CD14-positive monocyte (primary cell): ENCODE measurements at regions not wholly inside any gene's neighbourhood (a gene's known extent, or its start where the extent isn't known, plus 50 kb on each side); places are given as distances from the start of the nearest gene placed in this dataset.

Experiments used
- DNase-seq, 3 donors: peaks; one replicate each; pipeline ENCODE4 v3.0.0-alpha.2; 2011 to 2022
- H2AFZ ChIP-seq: 2 replicates; pipeline ENCODE4 v1.6.0; 2012; ENCODE audit warnings: mild to moderate bottlenecking, low read depth, low read length, inconsistent platforms; ENCODE audit not compliant: insufficient read depth, poor library complexity, severe bottlenecking
- H3K27ac ChIP-seq, 2 donors: 1 replicate in 1 of 2; 2 replicates in 1 of 2; pipeline ENCODE4 v1.5.1; 2012 to 2013; ENCODE audit warnings: low read length in 2 of 2, control low read depth in 1 of 2, inconsistent platforms in 1 of 2, low read depth in 1 of 2, mild to moderate bottlenecking in 1 of 2
- H3K27me3 ChIP-seq, 2 donors: one replicate each; pipeline versions ENCODE4 v1.6.0 to v1.6.1; 2011 to 2013; ENCODE audit warnings: low read length in 2 of 2; ENCODE audit not compliant: control insufficient read depth in 2 of 2, insufficient read depth in 2 of 2
- H3K36me3 ChIP-seq, 2 donors: replicated peaks in 1 of 2; 1 replicate in 1 of 2; 2 replicates in 1 of 2; pipeline versions ENCODE4 v1.5.1 to v1.6.1; 2012 to 2013; ENCODE audit warnings: low read length in 2 of 2, control low read depth in 1 of 2, inconsistent platforms in 1 of 2, mild to moderate bottlenecking in 1 of 2; ENCODE audit not compliant: insufficient read depth in 2 of 2, control insufficient read depth in 1 of 2
- H3K4me1 ChIP-seq, 2 donors: 1 replicate in 1 of 2; 2 replicates in 1 of 2; pipeline versions ENCODE4 v1.5.1 to v1.6.1; 2012 to 2013; ENCODE audit warnings: low read length in 2 of 2, control low read depth in 1 of 2, inconsistent platforms in 1 of 2, mild to moderate bottlenecking in 1 of 2, moderate library complexity in 1 of 2; ENCODE audit not compliant: insufficient read depth in 2 of 2, control insufficient read depth in 1 of 2
- H3K4me2 ChIP-seq: replicated peaks from 2 replicates; pipeline ENCODE3; 2012; ENCODE audit warnings: low read length, moderate library complexity, mild to moderate bottlenecking; ENCODE audit not compliant: poor library complexity, severe bottlenecking; ENCODE audit errors: extremely low read depth
- H3K4me3 ChIP-seq, 3 experiments: fragments of 200-600 bp in 1 of 3; sonication (generic) in 1 of 3; replicated peaks in 1 of 3; 1 replicate in 2 of 3; 2 replicates in 1 of 3; pipeline ENCODE4 v1.5.1; 2011 to 2013; ENCODE audit warnings: low read length in 3 of 3, mild to moderate bottlenecking in 3 of 3, control low read depth in 2 of 3, low read depth in 2 of 3, inconsistent platforms in 1 of 3, moderate library complexity in 1 of 3
- H3K79me2 ChIP-seq: 2 replicates; pipeline ENCODE4 v1.6.0; 2012; ENCODE audit warnings: mild to moderate bottlenecking, control low read depth, inconsistent platforms, low read length, moderate library complexity; ENCODE audit not compliant: insufficient read depth
- H3K9ac ChIP-seq: 2 replicates; pipeline ENCODE4 v1.6.0; 2017; ENCODE audit warnings: low read length, mild to moderate bottlenecking; ENCODE audit not compliant: insufficient read depth, poor library complexity, severe bottlenecking
- H3K9me3 ChIP-seq, 2 donors: replicated peaks in 1 of 2; 1 replicate in 1 of 2; 2 replicates in 1 of 2; pipeline versions ENCODE4 v1.5.1 to v1.6.1; 2012 to 2013; ENCODE audit warnings: low read length in 2 of 2, control low read depth in 1 of 2; ENCODE audit not compliant: control insufficient read depth in 1 of 2, insufficient read depth in 1 of 2
- H4K20me1 ChIP-seq: 2 replicates; pipeline ENCODE4 v1.6.0; 2012; ENCODE audit warnings: mild to moderate bottlenecking, low read length, control low read depth, moderate library complexity; ENCODE audit not compliant: insufficient read depth
- H3K27ac Mint-ChIP-seq, 7 donors: one replicate each; pipeline ENCODE4 v1.8.0; 2020; ENCODE audit warnings: mild to moderate bottlenecking in 7 of 7, mixed read lengths in 7 of 7, moderate library complexity in 6 of 7, inconsistent platforms in 2 of 7
- H3K27me3 Mint-ChIP-seq, 3 donors: one replicate each; pipeline ENCODE4 v1.8.0; 2021 to 2022; ENCODE audit warnings: low read depth in 3 of 3, mild to moderate bottlenecking in 3 of 3, mixed read lengths in 3 of 3, moderate library complexity in 3 of 3, inconsistent platforms in 1 of 3
- H3K36me3 Mint-ChIP-seq, 2 donors: one replicate each; pipeline ENCODE4 v1.8.0; 2020; ENCODE audit warnings: mixed read lengths in 2 of 2, inconsistent platforms in 1 of 2, mild to moderate bottlenecking in 1 of 2
- H3K4me1 Mint-ChIP-seq: one replicate; pipeline ENCODE4 v1.8.0; 2020; ENCODE audit warnings: mild to moderate bottlenecking, mixed read lengths
- H3K4me3 Mint-ChIP-seq, 2 donors: one replicate each; pipeline ENCODE4 v1.8.0; 2020; ENCODE audit warnings: mild to moderate bottlenecking in 2 of 2, mixed read lengths in 2 of 2, moderate library complexity in 1 of 2
- H3K9me3 Mint-ChIP-seq, 7 donors: one replicate each; pipeline ENCODE4 v1.8.0; 2020 to 2022; ENCODE audit warnings: mixed read lengths in 7 of 7, mild to moderate bottlenecking in 6 of 7, moderate library complexity in 6 of 7, inconsistent platforms in 2 of 7
- WGBS: methylation state at CpG from one replicate; pipeline ENCODE4 v1.1.5; 2013; ENCODE audit warnings: missing lambda C conversion rate; ENCODE audit not compliant: insufficient coverage; 5-methylcytosine and 5-hydroxymethylcytosine counted together
- intact Hi-C, 2 donors: fragments of 100-400 bp; cut with micrococcal nuclease; formaldehyde crosslinking; loops; one replicate each; pipeline versions ENCODE4 v1.15.0 to v1.15.1; 2023
- TF ChIP-seq, protein P1 (sequence below): fragments of 200-600 bp; IDR thresholded peaks from one replicate; pipeline ENCODE4 v1.8.0; 2022; ENCODE audit warnings: antibody characterized with exemption, mild to moderate bottlenecking

DNA sequence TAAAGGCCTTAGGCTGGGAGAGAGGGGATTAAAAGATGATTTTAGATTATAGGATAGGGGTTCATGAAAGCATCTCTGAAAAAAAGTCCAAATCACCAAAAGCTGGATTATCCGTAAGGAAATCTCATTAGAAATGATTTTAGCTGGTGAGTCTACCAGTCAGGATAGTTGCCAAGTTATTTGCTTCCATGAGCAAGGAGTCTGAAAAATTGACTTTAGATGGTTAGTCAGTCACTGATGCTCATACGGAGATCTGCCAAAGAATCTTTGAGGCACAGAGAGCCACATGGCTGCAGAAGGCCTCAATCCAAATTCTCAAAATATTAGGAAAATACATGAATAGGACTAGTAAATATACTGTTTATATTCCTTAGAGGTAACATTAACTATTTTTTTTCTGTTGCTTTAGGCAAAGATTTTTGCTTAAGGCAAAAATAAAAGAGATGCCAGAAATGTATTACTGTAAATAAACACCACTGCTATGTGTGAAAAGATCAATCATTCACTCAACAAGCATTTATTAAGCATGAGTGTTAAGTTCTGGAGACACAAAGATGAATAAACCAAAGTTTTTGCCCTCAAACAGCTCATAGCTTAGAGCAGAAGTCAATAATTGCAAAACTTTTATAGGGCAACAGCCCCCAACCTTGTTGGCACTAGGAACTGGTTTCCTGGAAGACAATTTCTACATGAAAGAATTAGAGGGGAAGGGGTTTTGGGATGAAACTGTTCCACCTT, 105.2 kb downstream of the BBS10 start:
- Mint-ChIP-seq H3K4me3 (no peak overlapping the region), H3K9me3 (peaks cover 0 to 2% (median 0%) of the 10 kb centered on the region in 7 donors), H3K27ac (no peak overlapping the region), H3K4me1 (no peaks in the 10 kb centered on the region), H3K27me3 (peaks cover 1 to 3% (median 2%) of the 10 kb centered on the region in 3 donors), H3K36me3 (no peaks in the 10 kb centered on the region)
- Histone ChIP-seq H3K4me1 (no peaks in the 10 kb centered on the region), H3K27me3 (no peaks in the 10 kb centered on the region), H4K20me1 (no peaks in the 10 kb centered on the region), H3K27ac (no peak overlapping the region), H3K4me2 (no peak overlapping the region), H3K9me3 (no peaks in the 10 kb centered on the region), H2AFZ (no peak overlapping the region), H3K9ac (no peak overlapping the region), H3K4me3 (no peak overlapping the region), H3K79me2 (no peaks in the 10 kb centered on the region), H3K36me3 (no peaks in the 10 kb centered on the region)
- intact Hi-C loops: no loop called here
- WGBS: 100% methylated on average over 1 of the region's 2 CpGs
- TF ChIP-seq, protein P1, sequence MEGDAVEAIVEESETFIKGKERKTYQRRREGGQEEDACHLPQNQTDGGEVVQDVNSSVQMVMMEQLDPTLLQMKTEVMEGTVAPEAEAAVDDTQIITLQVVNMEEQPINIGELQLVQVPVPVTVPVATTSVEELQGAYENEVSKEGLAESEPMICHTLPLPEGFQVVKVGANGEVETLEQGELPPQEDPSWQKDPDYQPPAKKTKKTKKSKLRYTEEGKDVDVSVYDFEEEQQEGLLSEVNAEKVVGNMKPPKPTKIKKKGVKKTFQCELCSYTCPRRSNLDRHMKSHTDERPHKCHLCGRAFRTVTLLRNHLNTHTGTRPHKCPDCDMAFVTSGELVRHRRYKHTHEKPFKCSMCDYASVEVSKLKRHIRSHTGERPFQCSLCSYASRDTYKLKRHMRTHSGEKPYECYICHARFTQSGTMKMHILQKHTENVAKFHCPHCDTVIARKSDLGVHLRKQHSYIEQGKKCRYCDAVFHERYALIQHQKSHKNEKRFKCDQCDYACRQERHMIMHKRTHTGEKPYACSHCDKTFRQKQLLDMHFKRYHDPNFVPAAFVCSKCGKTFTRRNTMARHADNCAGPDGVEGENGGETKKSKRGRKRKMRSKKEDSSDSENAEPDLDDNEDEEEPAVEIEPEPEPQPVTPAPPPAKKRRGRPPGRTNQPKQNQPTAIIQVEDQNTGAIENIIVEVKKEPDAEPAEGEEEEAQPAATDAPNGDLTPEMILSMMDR: no peak
- no peak for DNase-seq

DNA sequence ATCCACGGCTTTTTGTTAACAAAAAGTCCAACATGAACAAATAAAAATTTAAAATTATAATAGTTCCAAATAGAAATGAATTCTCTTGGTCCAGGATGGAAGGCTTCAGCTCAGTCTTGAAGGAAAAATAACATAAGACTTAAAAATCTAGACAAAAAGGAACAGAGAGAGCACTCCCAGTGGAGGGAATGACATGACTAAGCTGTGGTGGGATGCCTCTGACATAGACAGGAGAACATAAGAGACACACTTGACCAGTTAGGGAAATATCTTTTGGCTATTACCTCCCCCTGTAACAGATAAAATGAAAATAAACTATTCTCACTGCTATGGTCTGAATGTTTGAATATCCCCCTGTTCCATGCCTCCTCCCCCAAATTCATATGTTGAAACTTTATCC, 106.8 kb downstream of the BBS10 start:
- Histone ChIP-seq H4K20me1 (no peaks in the 10 kb centered on the region), H3K36me3 (no peaks in the 10 kb centered on the region), H3K79me2 (no peaks in the 10 kb centered on the region), H3K4me1 (no peaks in the 10 kb centered on the region), H3K9me3 (no peaks in the 10 kb centered on the region), H3K27ac (no peak overlapping the region), H3K4me2 (no peak overlapping the region), H3K27me3 (no peaks in the 10 kb centered on the region), H3K4me3 (no peak overlapping the region), H2AFZ (no peak overlapping the region), H3K9ac (no peak overlapping the region)
- Mint-ChIP-seq H3K4me3 (no peak overlapping the region), H3K9me3 (peaks cover 0 to 2% (median 0%) of the 10 kb centered on the region in 7 donors), H3K27ac (no peak overlapping the region), H3K4me1 (no peaks in the 10 kb centered on the region), H3K27me3 (peaks cover 1 to 3% (median 2%) of the 10 kb centered on the region in 3 donors), H3K36me3 (no peaks in the 10 kb centered on the region)
- TF ChIP-seq, protein P1: no peak
- no CpG with 5 or more reads among the region's 1 CpG for WGBS
- intact Hi-C loops: no loop called here
- DNase-seq: no peak
